ENCODE measurements at regions not wholly inside any gene's neighbourhood (a gene's known extent, or its start where the extent isn't known, plus 50 kb on each side); places are given as distances from the start of the nearest gene placed in this dataset.
"Not testable (repeated sequence)": the region's sequence is repeated elsewhere in the genome, so short reads cannot be mapped to it uniquely, and the experiment has no call there.

- no peak for DNase-seq (ENCODE audit: low read depth in 2 of 2)
These were observed 1272.5 kb upstream of the SEL1L start for GRCh38 chr14:82805892-82806825.

- no peak for DNase-seq (ENCODE audit: low read depth in 2 of 2)
These were observed 1277.6 kb upstream of the SEL1L start for GRCh38 chr14:82811246-82811645.

- DNase-seq (ENCODE audit: low read depth in 2 of 2), result not testable (repeated sequence)
These were observed 1280.7 kb upstream of the SEL1L start for GRCh38 chr14:82814339-82814738.

- DNase-seq (ENCODE audit: low read depth in 2 of 2), result no peak
These were observed 1296.9 kb upstream of the SEL1L start for GRCh38 chr14:82830596-82830995.

- DNase-seq (ENCODE audit: low read depth in 2 of 2), result no peak
These were observed 1302.8 kb upstream of the SEL1L start for GRCh38 chr14:82836256-82836950.

- DNase-seq (ENCODE audit: low read depth in 2 of 2), result no peak
These were observed 1304.0 kb upstream of the SEL1L start for GRCh38 chr14:82837611-82838140.

GRCh38 chr14:82850576-82850975 lies 1316.9 kb upstream of the SEL1L start:
- DNase-seq (ENCODE audit: low read depth in 2 of 2), result peak in 1 of 2 experiments; percentile 24

- DNase-seq (ENCODE audit: low read depth in 2 of 2), result no peak
These were observed 1320.5 kb upstream of the SEL1L start for GRCh38 chr14:82854131-82854530.

GRCh38 chr14:82854901-82855300 lies 1321.2 kb upstream of the SEL1L start:
- no peak for DNase-seq (ENCODE audit: low read depth in 2 of 2)

GRCh38 chr14:82855912-82856391 lies 1322.3 kb upstream of the SEL1L start:
- peak; percentile 89 to 92 for DNase-seq (ENCODE audit: low read depth in 2 of 2)

- no peak for DNase-seq (ENCODE audit: low read depth in 2 of 2)
These were observed 1327.7 kb upstream of the SEL1L start for GRCh38 chr14:82861313-82861712.

GRCh38 chr14:82872494-82872893 lies 1338.8 kb upstream of the SEL1L start:
- no peak for DNase-seq (ENCODE audit: low read depth in 2 of 2)

GRCh38 chr14:82878951-82879350 lies 1345.3 kb upstream of the SEL1L start:
- DNase-seq (ENCODE audit: low read depth in 2 of 2), result no peak

- DNase-seq (ENCODE audit: low read depth in 2 of 2), result no peak
These were observed 1346.4 kb upstream of the SEL1L start for GRCh38 chr14:82879949-82880535.

- no peak for DNase-seq (ENCODE audit: low read depth in 2 of 2)
These were observed 1353.0 kb upstream of the SEL1L start for GRCh38 chr14:82886670-82887069.

- no peak for DNase-seq (ENCODE audit: low read depth in 2 of 2)
These were observed 1356.0 kb upstream of the SEL1L start for GRCh38 chr14:82889701-82890100.

GRCh38 chr14:82896476-82896875 lies 1362.8 kb upstream of the SEL1L start:
- DNase-seq (ENCODE audit: low read depth in 2 of 2), result no peak

GRCh38 chr14:82897469-82898308 lies 1364.0 kb upstream of the SEL1L start:
- no peak for DNase-seq (ENCODE audit: low read depth in 2 of 2)

- no peak for DNase-seq (ENCODE audit: low read depth in 2 of 2)
These were observed 1372.1 kb upstream of the SEL1L start for GRCh38 chr14:82905762-82906161.

GRCh38 chr14:82911930-82912329 lies 1378.3 kb upstream of the SEL1L start:
- no peak for DNase-seq (ENCODE audit: low read depth in 2 of 2)

GRCh38 chr14:82913396-82913795 lies 1379.7 kb upstream of the SEL1L start:
- no peak for DNase-seq (ENCODE audit: low read depth in 2 of 2)

Data from fibroblast of skin of left biceps (primary cell).